ENCODE measurements at regions not wholly inside any gene's neighbourhood (a gene's known extent, or its start where the extent isn't known, plus 50 kb on each side); places are given as distances from the start of the nearest gene placed in this dataset.

DNA sequence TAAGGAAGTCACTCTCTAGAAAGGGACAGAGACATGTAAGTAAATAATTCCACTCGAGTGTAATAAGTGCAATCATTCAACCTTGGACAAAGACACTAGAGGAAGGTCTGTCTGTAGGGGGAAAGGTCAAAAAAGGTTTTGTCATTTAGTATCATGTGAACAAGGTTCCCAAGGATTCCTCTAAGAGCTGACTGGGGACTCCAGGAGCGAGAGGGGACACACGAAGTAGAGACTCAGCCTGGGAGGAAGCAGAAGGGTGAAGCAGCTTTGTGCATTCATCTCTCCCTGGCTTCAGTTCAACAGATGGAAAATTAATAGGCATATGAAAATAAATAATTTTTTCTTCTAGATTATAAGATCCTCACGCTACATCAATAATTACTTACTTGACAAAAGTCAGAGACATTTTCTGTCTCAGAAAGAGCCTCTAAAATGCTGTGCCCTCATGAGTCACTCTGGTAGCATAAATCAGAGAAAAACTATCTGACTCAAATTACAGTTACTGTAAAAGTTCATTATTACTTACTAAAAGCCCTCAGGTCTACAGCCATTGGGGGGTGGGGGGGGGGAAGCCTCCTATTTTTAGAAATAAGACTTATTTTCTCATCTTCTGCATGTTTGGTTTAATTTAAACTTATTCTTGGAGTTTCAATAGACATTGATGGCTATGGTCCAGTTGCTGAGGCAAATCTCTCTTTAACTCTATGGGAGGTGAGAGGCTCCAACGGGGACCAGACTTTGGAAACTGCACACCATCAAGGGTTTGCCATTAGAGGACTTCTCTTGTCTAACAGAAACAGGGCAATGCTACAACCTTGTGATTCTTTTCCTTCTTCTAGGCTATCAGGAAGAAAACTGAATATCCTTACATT is 275.1 kb upstream of the KLF14 start:
- DNase-seq (ENCODE audit: low read depth), result peak; percentile 65
- no peak overlapping the region for H3K4me3 ChIP-seq (ENCODE audit: control insufficient read depth, low read depth, low read length)
- TF ChIP-seq, protein P1, sequence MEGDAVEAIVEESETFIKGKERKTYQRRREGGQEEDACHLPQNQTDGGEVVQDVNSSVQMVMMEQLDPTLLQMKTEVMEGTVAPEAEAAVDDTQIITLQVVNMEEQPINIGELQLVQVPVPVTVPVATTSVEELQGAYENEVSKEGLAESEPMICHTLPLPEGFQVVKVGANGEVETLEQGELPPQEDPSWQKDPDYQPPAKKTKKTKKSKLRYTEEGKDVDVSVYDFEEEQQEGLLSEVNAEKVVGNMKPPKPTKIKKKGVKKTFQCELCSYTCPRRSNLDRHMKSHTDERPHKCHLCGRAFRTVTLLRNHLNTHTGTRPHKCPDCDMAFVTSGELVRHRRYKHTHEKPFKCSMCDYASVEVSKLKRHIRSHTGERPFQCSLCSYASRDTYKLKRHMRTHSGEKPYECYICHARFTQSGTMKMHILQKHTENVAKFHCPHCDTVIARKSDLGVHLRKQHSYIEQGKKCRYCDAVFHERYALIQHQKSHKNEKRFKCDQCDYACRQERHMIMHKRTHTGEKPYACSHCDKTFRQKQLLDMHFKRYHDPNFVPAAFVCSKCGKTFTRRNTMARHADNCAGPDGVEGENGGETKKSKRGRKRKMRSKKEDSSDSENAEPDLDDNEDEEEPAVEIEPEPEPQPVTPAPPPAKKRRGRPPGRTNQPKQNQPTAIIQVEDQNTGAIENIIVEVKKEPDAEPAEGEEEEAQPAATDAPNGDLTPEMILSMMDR (conservative IDR thresholded peaks at IDR 0.05; ENCODE audit: control insufficient read depth, insufficient read depth, low read depth, low read length), result no peak

DNA sequence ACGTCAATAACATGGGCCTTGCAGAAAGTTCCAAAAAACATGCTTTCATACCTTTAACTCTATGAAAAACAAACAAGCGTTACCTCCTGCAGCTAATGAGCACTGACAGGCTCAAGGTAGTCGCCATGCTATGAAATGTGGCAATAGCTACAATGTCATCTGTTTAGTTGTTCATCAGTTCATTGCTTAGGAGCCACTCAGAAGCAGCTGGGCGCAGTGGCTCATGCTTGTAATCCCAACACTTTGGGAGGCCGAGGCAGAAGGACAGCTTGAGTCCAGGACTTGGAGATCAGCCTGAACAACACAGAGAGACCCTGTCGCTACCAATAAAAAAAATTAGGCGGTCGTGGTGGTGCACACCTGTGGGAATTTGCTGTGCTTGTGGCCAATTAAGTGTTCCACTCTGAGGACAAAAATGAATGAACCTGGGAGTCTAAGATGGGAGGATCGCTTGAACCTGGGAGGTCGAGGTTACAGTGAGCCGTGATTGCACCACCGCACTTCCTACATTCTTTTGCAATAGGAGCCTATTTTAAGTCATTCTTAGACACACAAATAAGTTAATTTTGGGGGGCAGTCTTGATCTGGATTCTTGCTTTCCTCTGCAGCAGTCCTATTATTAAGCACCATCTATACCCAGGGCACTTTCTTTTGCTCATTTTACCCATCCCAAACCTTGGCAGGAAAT is 276.2 kb upstream of the KLF14 start:
- no peak for DNase-seq (ENCODE audit: low read depth)
- no peak overlapping the region for H3K4me3 ChIP-seq (ENCODE audit: control insufficient read depth, low read depth, low read length)
- TF ChIP-seq, protein P1 (conservative IDR thresholded peaks at IDR 0.05; ENCODE audit: control insufficient read depth, insufficient read depth, low read depth, low read length), result no peak

DNA sequence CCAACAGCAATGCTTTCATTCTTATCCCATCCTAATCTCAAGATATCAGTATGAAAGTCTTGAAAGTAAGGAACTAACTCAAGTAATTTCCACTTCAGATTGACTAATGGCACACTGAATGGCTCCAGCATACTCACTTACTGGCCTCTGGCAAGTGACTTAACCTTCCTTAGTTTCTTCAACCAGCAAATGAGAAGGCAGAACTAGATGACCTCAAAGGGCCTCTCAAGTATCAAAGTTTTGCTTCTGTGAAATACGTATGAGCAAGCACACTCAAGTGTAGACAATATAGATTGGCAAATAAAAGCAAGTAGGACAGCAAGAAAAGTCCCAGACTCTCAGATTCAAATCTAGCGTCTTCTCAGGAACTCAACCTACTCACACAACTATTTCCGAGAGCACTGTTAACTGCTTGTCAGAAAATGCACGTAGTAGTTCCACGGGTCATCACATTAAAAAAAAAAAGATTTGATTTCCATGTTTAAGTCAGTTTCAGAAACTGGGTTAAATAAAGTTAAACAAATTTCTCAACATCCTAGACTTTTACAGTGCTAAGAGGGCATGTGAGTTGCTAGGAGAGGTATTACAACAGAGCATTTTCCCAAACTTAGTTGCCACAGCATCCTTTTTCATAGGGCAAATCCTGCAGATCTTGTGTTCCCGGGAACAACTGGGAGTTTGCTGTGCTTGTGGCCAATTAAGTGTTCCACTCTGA is 276.9 kb upstream of the KLF14 start:
- H3K4me3 ChIP-seq (ENCODE audit: control insufficient read depth, low read depth, low read length), result no peak overlapping the region
- TF ChIP-seq, protein P1 (conservative IDR thresholded peaks at IDR 0.05; ENCODE audit: control insufficient read depth, insufficient read depth, low read depth, low read length), result no peak
- peak; percentile 73 for DNase-seq (ENCODE audit: low read depth)

DNA sequence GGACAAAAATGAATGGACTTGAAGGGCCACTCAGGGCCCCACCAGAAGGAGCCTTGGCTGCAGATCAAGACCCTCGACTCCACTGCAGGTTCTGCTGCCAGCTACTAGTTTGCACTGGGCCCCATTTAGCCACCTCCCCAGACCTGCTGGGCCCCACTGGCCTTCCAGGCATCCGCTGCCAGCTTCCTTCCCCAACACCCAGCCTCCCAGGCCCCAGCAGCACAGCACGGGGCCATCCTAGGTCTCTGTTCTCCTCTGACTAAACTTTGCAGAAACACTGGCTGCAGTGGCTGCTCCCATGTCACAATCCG is 277.4 kb upstream of the KLF14 start:
- DNase-seq (ENCODE audit: low read depth), result no peak
- TF ChIP-seq, protein P1 (conservative IDR thresholded peaks at IDR 0.05; ENCODE audit: control insufficient read depth, insufficient read depth, low read depth, low read length), result no peak
- H3K4me3 ChIP-seq (ENCODE audit: control insufficient read depth, low read depth, low read length), result no peak overlapping the region

DNA sequence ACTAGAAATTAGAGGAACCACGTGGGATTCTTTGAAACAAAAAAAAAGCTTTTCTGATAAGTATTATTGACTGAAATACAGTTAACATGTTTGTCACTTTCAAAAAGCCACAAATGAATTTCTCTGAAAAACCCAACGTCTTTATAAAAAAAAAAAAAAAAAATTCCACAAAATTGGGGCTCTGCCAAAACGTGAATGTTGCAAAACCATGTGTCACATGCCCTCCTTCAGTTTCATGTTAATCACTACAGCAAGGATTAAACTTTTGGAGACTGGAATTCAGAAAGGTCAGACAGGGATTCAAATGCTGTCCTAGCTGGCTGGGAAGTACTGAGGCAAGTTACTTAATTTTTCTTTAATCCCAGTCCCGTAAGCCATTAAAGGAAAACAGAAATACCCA is 278.0 kb upstream of the KLF14 start:
- peak; percentile 92 for DNase-seq (ENCODE audit: low read depth)
- TF ChIP-seq, protein P1 (conservative IDR thresholded peaks at IDR 0.05; ENCODE audit: control insufficient read depth, insufficient read depth, low read depth, low read length), result no peak
- no peak overlapping the region for H3K4me3 ChIP-seq (ENCODE audit: control insufficient read depth, low read depth, low read length)

DNA sequence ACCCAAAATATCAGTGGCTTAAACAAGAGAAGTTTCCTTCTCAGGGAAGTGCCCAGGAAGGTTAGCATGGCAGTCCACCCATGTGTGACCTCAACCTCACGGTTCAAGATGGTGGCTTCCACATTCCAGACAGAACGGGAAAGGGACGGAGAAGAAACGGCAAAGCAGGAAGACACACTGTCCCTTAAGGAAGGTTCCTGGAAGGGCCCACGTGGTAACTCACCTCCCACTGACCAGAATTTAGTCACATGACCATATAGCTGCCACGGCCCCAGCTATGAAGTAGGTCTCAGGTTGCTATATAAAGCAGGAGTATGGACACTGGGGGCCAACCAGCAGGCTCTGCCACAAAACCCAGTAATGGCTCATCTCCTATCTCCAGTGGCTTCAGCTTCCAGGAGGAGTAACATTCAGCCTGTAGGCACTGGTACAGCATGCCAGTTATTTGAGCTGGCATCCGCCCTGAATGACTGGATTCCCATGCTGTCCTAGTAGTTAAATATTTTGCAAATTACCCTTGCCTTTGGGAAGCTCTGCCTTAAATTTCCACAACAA is 278.5 kb upstream of the KLF14 start:
- peak; percentile 37 for DNase-seq (ENCODE audit: low read depth)
- TF ChIP-seq, protein P1 (conservative IDR thresholded peaks at IDR 0.05; ENCODE audit: control insufficient read depth, insufficient read depth, low read depth, low read length), result no peak
- H3K4me3 ChIP-seq (ENCODE audit: control insufficient read depth, low read depth, low read length), result no peak overlapping the region

Measured in fibroblast of mammary gland (primary cell).